ENCODE measurements at regions not wholly inside any gene's neighbourhood (a gene's known extent, or its start where the extent isn't known, plus 50 kb on each side); places are given as distances from the start of the nearest gene placed in this dataset.
A peak's percentile ranks its signal among the peaks of the same experiment; 100 is the strongest.

- Histone ChIP-seq H3K9me3 (no peaks in the 10 kb centered on the region), H3K27me3 (no peaks in the 10 kb centered on the region), H3K4me1 (no peaks in the 10 kb centered on the region), H3K27ac (no peak overlapping the region), H3K4me3 (no peak overlapping the region), H3K36me3 (no peaks in the 10 kb centered on the region)
- no peak for DNase-seq
- ATAC-seq (ENCODE audit: low FRiP score in 2 of 2) = no peak
- TF ChIP-seq, protein P1, sequence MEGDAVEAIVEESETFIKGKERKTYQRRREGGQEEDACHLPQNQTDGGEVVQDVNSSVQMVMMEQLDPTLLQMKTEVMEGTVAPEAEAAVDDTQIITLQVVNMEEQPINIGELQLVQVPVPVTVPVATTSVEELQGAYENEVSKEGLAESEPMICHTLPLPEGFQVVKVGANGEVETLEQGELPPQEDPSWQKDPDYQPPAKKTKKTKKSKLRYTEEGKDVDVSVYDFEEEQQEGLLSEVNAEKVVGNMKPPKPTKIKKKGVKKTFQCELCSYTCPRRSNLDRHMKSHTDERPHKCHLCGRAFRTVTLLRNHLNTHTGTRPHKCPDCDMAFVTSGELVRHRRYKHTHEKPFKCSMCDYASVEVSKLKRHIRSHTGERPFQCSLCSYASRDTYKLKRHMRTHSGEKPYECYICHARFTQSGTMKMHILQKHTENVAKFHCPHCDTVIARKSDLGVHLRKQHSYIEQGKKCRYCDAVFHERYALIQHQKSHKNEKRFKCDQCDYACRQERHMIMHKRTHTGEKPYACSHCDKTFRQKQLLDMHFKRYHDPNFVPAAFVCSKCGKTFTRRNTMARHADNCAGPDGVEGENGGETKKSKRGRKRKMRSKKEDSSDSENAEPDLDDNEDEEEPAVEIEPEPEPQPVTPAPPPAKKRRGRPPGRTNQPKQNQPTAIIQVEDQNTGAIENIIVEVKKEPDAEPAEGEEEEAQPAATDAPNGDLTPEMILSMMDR (IDR thresholded peaks at IDR 0.05) = peak in 4 of 6 experiments; percentile 7 to 46 (median 27)
- TF ChIP-seq POLR2AphosphoS5 (IDR thresholded peaks at IDR 0.05) = no peak
- WGBS, 2 donors = 44% methylated on average over 6 of the region's 6 CpGs
Observed at GRCh38 chr21:21921410-21922232, 923.4 kb downstream of the NCAM2 start.

- no peaks in the 10 kb centered on the region for H3K4me1 ChIP-seq
- no peak for DNase-seq
- ATAC-seq (ENCODE audit: low FRiP score in 2 of 2) = no peak
- no peak overlapping the region for H3K4me3 ChIP-seq
- no peaks in the 10 kb centered on the region for H3K36me3 ChIP-seq
- WGBS, 2 donors = 38 to 54% methylated on average over 1 of the region's 1 CpG
- H3K27ac ChIP-seq = no peak overlapping the region
- no peaks in the 10 kb centered on the region for H3K27me3 ChIP-seq
- TF ChIP-seq, protein P1 (IDR thresholded peaks at IDR 0.05) = no peak
- TF ChIP-seq EP300 (IDR thresholded peaks at IDR 0.05) (no peak), POLR2AphosphoS5 (IDR thresholded peaks at IDR 0.05) (no peak), POLR2A (IDR thresholded peaks at IDR 0.05) (no peak)
- no peaks in the 10 kb centered on the region for H3K9me3 ChIP-seq
Observed at GRCh38 chr21:21929226-21929625, 931.0 kb downstream of the NCAM2 start.

- no peak for TF ChIP-seq POLR2A (IDR thresholded peaks at IDR 0.05)
- TF ChIP-seq EP300 (IDR thresholded peaks at IDR 0.05) = no peak
- TF ChIP-seq POLR2AphosphoS5 (IDR thresholded peaks at IDR 0.05) = no peak
- TF ChIP-seq, protein P1 (IDR thresholded peaks at IDR 0.05) = no peak
- Histone ChIP-seq H3K27me3 (no peaks in the 10 kb centered on the region), H3K4me3 (no peak overlapping the region), H3K9me3 (no peaks in the 10 kb centered on the region), H3K27ac (no peak overlapping the region), H3K36me3 (no peaks in the 10 kb centered on the region), H3K4me1 (no peaks in the 10 kb centered on the region)
- no peak for ATAC-seq (ENCODE audit: low FRiP score in 2 of 2)
- 81 to 86% methylated on average over 4 of the region's 4 CpGs for WGBS, 2 donors
- no peak for DNase-seq
Observed at GRCh38 chr21:21929789-21930188, 931.6 kb downstream of the NCAM2 start.

DNA sequence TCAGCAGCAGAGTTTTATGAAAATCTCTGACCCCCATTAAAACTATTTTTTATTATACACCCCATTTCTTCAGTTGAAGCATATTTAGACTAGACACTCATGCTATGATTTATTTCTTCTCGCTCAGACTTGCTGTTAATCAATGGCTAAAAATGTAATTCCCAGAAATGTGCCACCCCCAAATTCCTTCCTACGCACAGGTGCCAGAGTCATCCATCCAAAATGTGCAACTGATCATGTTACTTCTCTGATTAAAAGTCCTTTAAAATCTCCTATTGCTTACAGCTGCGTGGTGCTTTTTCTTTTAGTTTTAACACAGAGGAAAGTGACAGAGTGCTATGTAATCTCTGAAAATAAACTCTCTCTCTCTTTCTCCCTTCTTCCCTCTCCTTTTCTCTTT lies 954.4 kb downstream of the NCAM2 start:
- DNase-seq (no peak), ATAC-seq (ENCODE audit: low FRiP score in 2 of 2) (no peak)
- no peaks in the 10 kb centered on the region for H3K27me3 ChIP-seq
- no peaks in the 10 kb centered on the region for H3K9me3 ChIP-seq
- no peaks in the 10 kb centered on the region for H3K36me3 ChIP-seq
- H3K27ac ChIP-seq = no peak overlapping the region
- no peaks in the 10 kb centered on the region for H3K4me1 ChIP-seq
- TF ChIP-seq POLR2A (IDR thresholded peaks at IDR 0.05) (no peak), EP300 (IDR thresholded peaks at IDR 0.05) (no peak), POLR2AphosphoS5 (IDR thresholded peaks at IDR 0.05) (no peak)
- TF ChIP-seq, protein P1 (IDR thresholded peaks at IDR 0.05) = no peak
- no peak overlapping the region for H3K4me3 ChIP-seq
- 68 to 75% methylated on average over 3 of the region's 3 CpGs for WGBS, 2 donors

DNA sequence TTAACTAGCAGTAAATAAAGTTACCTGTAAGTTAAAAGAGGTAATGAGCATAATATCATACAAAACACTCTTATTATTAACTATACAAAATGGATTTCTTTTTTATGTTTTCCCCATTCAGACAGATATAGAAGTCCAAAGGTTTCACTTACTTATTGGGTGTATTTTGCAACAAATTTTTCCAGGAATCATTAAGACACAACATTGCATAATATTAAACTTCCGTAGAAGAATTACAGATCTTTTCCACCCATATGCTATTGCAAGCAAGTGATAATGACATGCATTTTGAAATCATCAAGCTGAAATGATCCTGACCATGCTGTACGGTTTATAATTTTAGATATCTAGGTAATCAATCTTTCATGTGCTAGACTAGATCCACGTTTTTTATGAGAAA lies 957.0 kb downstream of the NCAM2 start:
- no peaks in the 10 kb centered on the region for H3K27me3 ChIP-seq
- no peaks in the 10 kb centered on the region for H3K36me3 ChIP-seq
- H3K4me1 ChIP-seq = no peaks in the 10 kb centered on the region
- ATAC-seq (ENCODE audit: low FRiP score in 2 of 2) (no peak), DNase-seq (no peak)
- no peak overlapping the region for H3K27ac ChIP-seq
- TF ChIP-seq, protein P1 (IDR thresholded peaks at IDR 0.05) = no peak
- TF ChIP-seq POLR2AphosphoS5 (IDR thresholded peaks at IDR 0.05) (no peak), EP300 (IDR thresholded peaks at IDR 0.05) (no peak), POLR2A (IDR thresholded peaks at IDR 0.05) (no peak)
- H3K4me3 ChIP-seq = no peak overlapping the region
- WGBS, 2 donors = 62 to 65% methylated on average over 3 of the region's 3 CpGs
- no peaks in the 10 kb centered on the region for H3K9me3 ChIP-seq

Measured in upper lobe of left lung (tissue), 6 donors.